Liver (tissue), 8 donors: ENCODE measurements at regions not wholly inside any gene's neighbourhood (a gene's known extent, or its start where the extent isn't known, plus 50 kb on each side); places are given as distances from the start of the nearest gene placed in this dataset.

Experiments used
- DNase-seq: peaks from one replicate; pipeline ENCODE4 v3.0.0-alpha.2; 2017; ENCODE audit warnings: low spot score
- H3K27ac ChIP-seq, 2 donors: one replicate each; pipeline ENCODE4 v1.7.0; 2013; ENCODE audit warnings: inconsistent platforms in 2 of 2, low read length in 2 of 2, control low read depth in 1 of 2, low read depth in 1 of 2, mild to moderate bottlenecking in 1 of 2
- H3K27me3 ChIP-seq, 4 donors: one replicate each; pipeline versions ENCODE4 v1.6.1 to v1.7.0; 2013; ENCODE audit warnings: low read length in 3 of 4, inconsistent platforms in 1 of 4, mild to moderate bottlenecking in 1 of 4, moderate library complexity in 1 of 4; ENCODE audit not compliant: control insufficient read depth in 4 of 4, insufficient read depth in 4 of 4
- H3K36me3 ChIP-seq, 4 donors: one replicate each; pipeline versions ENCODE4 v1.6.1 to v1.7.0; 2013; ENCODE audit warnings: low read length in 3 of 4, mild to moderate bottlenecking in 3 of 4, low read depth in 1 of 4, moderate library complexity in 1 of 4; ENCODE audit not compliant: control insufficient read depth in 4 of 4, insufficient read depth in 3 of 4
- H3K4me1 ChIP-seq, 4 donors: one replicate each; pipeline versions ENCODE4 v1.6.1 to v1.7.0; 2013; ENCODE audit warnings: low read length in 3 of 4, mild to moderate bottlenecking in 3 of 4, moderate library complexity in 1 of 4; ENCODE audit not compliant: control insufficient read depth in 4 of 4, insufficient read depth in 4 of 4
- H3K4me3 ChIP-seq, 3 donors: one replicate each; pipeline versions ENCODE4 v1.6.1 to v1.7.0; 2013; ENCODE audit warnings: low read length in 3 of 3, control low read depth in 1 of 3, low read depth in 1 of 3, mild to moderate bottlenecking in 1 of 3
- H3K9ac ChIP-seq, 2 donors: one replicate each; pipeline ENCODE4 v1.7.0; 2013; ENCODE audit warnings: low read length in 2 of 2, mild to moderate bottlenecking in 2 of 2, moderate library complexity in 2 of 2, control low read depth in 1 of 2, low read depth in 1 of 2
- H3K9me3 ChIP-seq, 4 donors: one replicate each; pipeline versions ENCODE4 v1.6.1 to v1.7.0; 2013; ENCODE audit warnings: low read length in 3 of 4; ENCODE audit not compliant: control insufficient read depth in 4 of 4
- EGR1 ChIP-seq, 2 donors: IDR thresholded peaks; 2 replicates each; pipeline ENCODE4 v1.6.1; 2016 to 2018; ENCODE audit warnings: antibody characterized with exemption in 2 of 2, low read depth in 2 of 2
- FOXA1 ChIP-seq: IDR thresholded peaks from 2 replicates; pipeline ENCODE4 v1.6.1; 2016; ENCODE audit warnings: antibody characterized with exemption
- FOXA2 ChIP-seq: IDR thresholded peaks from 2 replicates; pipeline ENCODE4 v1.6.1; 2016; ENCODE audit warnings: antibody characterized with exemption
- GABPA ChIP-seq, 2 donors: IDR thresholded peaks in 1 of 2; conservative IDR thresholded peaks in 1 of 2; 2 replicates each; pipeline ENCODE4 v1.6.1; 2016; ENCODE audit warnings: antibody characterized with exemption in 2 of 2, mild to moderate bottlenecking in 1 of 2, moderate library complexity in 1 of 2
- HNF4A ChIP-seq, 2 donors: conservative IDR thresholded peaks; 2 replicates each; pipeline ENCODE4 v1.6.1; 2016; ENCODE audit warnings: antibody characterized with exemption in 2 of 2, mild to moderate bottlenecking in 2 of 2
- HNF4G ChIP-seq: IDR thresholded peaks from 2 replicates; pipeline ENCODE4 v1.6.1; 2016; ENCODE audit warnings: antibody characterized with exemption
- JUND ChIP-seq, 2 donors: IDR thresholded peaks; 2 replicates each; pipeline ENCODE4 v1.6.1; 2016; ENCODE audit warnings: antibody characterized with exemption in 2 of 2
- MAX ChIP-seq: IDR thresholded peaks from 2 replicates; pipeline ENCODE4 v1.6.1; 2016; ENCODE audit warnings: antibody characterized with exemption
- NR2F2 ChIP-seq: IDR thresholded peaks from 2 replicates; pipeline ENCODE4 v1.6.1; 2016; ENCODE audit warnings: antibody characterized with exemption
- RAD21 ChIP-seq, 2 donors: IDR thresholded peaks; 2 replicates each; pipeline ENCODE4 v1.6.1; 2016; ENCODE audit warnings: antibody characterized with exemption in 2 of 2, mild to moderate bottlenecking in 2 of 2
- REST ChIP-seq: IDR thresholded peaks from 2 replicates; pipeline ENCODE4 v1.6.1; 2016; ENCODE audit warnings: antibody characterized with exemption, mild to moderate bottlenecking
- RXRA ChIP-seq, 2 donors: IDR thresholded peaks; 2 replicates each; pipeline ENCODE4 v1.6.1; 2017 to 2018; ENCODE audit warnings: antibody characterized with exemption in 2 of 2, mild to moderate bottlenecking in 1 of 2
- SP1 ChIP-seq: IDR thresholded peaks from 2 replicates; pipeline ENCODE4 v1.6.1; 2018; ENCODE audit warnings: antibody characterized with exemption, mild to moderate bottlenecking
- TAF1 ChIP-seq: conservative IDR thresholded peaks from 2 replicates; pipeline ENCODE4 v1.6.1; 2016; ENCODE audit warnings: antibody characterized with exemption, mild to moderate bottlenecking
- YY1 ChIP-seq: IDR thresholded peaks from 2 replicates; pipeline ENCODE4 v1.6.1; 2016; ENCODE audit warnings: antibody characterized with exemption, mild to moderate bottlenecking
- ZBTB33 ChIP-seq: IDR thresholded peaks from 2 replicates; pipeline ENCODE4 v1.6.1; 2016; ENCODE audit warnings: antibody characterized with exemption
- WGBS: extraction: QIAGEN DNeasy Blood & Tissue Kit; methylation state at CpG from one replicate; pipeline ENCODE4 v1.1.7; 2013; 5-methylcytosine and 5-hydroxymethylcytosine counted together
- TF ChIP-seq, protein P1 (sequence below): fragments of 150-350 bp; IDR thresholded peaks from 2 replicates; pipeline ENCODE4 v1.5.1; 2017; ENCODE audit warnings: improper control_type of control experiment, low read depth, low read length; ENCODE audit not compliant: missing input control
- TF ChIP-seq, protein P2 (sequence below): IDR thresholded peaks from 2 replicates; pipeline ENCODE4 v1.6.1; 2016; ENCODE audit warnings: antibody characterized with exemption
- donor health status: healthy.
- donor health status: healthy.
- donor health status: healthy.
- donor health status: healthy.
- donor health status: healthy.

DNA sequence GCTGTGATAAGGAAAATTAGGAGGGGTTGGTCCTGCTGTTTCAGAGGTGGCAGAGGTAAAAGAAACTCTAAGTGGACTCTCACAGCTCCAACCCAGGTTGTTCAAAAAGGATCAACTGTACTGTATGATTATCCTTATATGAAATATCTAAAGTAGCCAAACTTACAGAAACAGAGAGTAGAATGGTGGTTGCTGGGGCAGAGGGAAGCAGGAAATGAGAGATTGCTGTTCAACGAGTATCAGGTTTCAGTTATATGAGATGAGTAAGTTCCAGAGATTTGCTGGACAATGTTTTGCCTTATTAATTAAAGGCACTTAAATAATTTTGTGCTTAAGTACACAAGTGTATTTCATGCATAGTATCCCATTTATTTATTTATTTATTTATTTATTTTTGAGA is 972.0 kb upstream of the LRRTM1 start:
- TF ChIP-seq RXRA (IDR thresholded peaks at IDR 0.05) (no peak), YY1 (no peak), GABPA (IDR thresholded peaks at IDR 0.05 in 1 of 2, conservative IDR thresholded peaks at IDR 0.05 in 1 of 2) (no peak), FOXA2 (no peak), MAX (no peak), FOXA1 (no peak), REST (no peak), JUND (IDR thresholded peaks at IDR 0.05) (no peak), SP1 (no peak), NR2F2 (no peak), RAD21 (IDR thresholded peaks at IDR 0.05) (no peak), HNF4G (no peak), TAF1 (no peak), EGR1 (IDR thresholded peaks at IDR 0.05; ENCODE audit: low read depth in 2 of 2) (no peak), ZBTB33 (no peak), HNF4A (conservative IDR thresholded peaks at IDR 0.05) (no peak)
- TF ChIP-seq, protein P1, sequence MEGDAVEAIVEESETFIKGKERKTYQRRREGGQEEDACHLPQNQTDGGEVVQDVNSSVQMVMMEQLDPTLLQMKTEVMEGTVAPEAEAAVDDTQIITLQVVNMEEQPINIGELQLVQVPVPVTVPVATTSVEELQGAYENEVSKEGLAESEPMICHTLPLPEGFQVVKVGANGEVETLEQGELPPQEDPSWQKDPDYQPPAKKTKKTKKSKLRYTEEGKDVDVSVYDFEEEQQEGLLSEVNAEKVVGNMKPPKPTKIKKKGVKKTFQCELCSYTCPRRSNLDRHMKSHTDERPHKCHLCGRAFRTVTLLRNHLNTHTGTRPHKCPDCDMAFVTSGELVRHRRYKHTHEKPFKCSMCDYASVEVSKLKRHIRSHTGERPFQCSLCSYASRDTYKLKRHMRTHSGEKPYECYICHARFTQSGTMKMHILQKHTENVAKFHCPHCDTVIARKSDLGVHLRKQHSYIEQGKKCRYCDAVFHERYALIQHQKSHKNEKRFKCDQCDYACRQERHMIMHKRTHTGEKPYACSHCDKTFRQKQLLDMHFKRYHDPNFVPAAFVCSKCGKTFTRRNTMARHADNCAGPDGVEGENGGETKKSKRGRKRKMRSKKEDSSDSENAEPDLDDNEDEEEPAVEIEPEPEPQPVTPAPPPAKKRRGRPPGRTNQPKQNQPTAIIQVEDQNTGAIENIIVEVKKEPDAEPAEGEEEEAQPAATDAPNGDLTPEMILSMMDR: no peak
- TF ChIP-seq, protein P2, sequence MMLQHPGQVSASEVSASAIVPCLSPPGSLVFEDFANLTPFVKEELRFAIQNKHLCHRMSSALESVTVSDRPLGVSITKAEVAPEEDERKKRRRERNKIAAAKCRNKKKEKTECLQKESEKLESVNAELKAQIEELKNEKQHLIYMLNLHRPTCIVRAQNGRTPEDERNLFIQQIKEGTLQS: no peak
- no peak overlapping the region for H3K27ac ChIP-seq
- WGBS: 75% methylated on average over 1 of the region's 1 CpG
- DNase-seq: no peak
- peaks cover 0 to 2% (median 0%) of the 10 kb centered on the region in 4 donors for H3K27me3 ChIP-seq
- H3K4me3 ChIP-seq: no peak overlapping the region
- H3K36me3 ChIP-seq: no peaks in the 10 kb centered on the region
- no peaks in the 10 kb centered on the region for H3K9me3 ChIP-seq
- no peaks in the 10 kb centered on the region for H3K4me1 ChIP-seq
- H3K9ac ChIP-seq: no peak overlapping the region

- no peaks in the 10 kb centered on the region for H3K27me3 ChIP-seq
- H3K9me3 ChIP-seq: no peaks in the 10 kb centered on the region
- no peaks in the 10 kb centered on the region for H3K36me3 ChIP-seq
- 8% methylated on average over 1 of the region's 1 CpG for WGBS
- H3K9ac ChIP-seq: no peak overlapping the region
- no peak for DNase-seq
- no peaks in the 10 kb centered on the region for H3K4me1 ChIP-seq
- TF ChIP-seq EGR1 (IDR thresholded peaks at IDR 0.05; ENCODE audit: low read depth in 2 of 2) (no peak), HNF4G (no peak), HNF4A (conservative IDR thresholded peaks at IDR 0.05) (no peak), YY1 (no peak), ZBTB33 (no peak), RAD21 (IDR thresholded peaks at IDR 0.05) (no peak), FOXA1 (no peak), RXRA (IDR thresholded peaks at IDR 0.05) (no peak), NR2F2 (no peak), GABPA (IDR thresholded peaks at IDR 0.05 in 1 of 2, conservative IDR thresholded peaks at IDR 0.05 in 1 of 2) (no peak)
- TF ChIP-seq, protein P2: no peak
- TF ChIP-seq, protein P1: no peak
- H3K4me3 ChIP-seq: no peak overlapping the region
- H3K27ac ChIP-seq: no peak overlapping the region
These were observed 961.6 kb upstream of the LRRTM1 start for GRCh38 chr2:81266106-81266505.
